ENCODE measurements at regions not wholly inside any gene's neighbourhood (a gene's known extent, or its start where the extent isn't known, plus 50 kb on each side); places are given as distances from the start of the nearest gene placed in this dataset.

DNA sequence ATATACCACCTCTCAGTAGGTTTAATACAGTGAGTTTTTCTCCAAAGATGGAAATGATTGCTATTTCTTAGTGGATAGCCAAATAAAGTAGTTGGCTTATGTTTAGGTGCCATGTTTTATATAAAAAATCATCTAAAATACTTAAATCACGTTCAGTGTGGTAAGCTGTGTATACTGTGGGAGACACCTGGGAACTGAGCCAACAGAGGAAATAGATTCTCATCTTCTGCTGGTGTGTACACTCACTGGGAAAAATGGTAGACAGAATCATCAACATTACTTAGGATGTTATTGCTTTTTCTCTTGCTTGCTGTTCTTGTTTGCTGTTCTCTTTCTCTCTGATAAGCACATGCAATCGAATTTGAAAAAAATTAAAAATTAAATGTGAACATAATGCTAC lies 112.6 kb upstream of the MB21D2 start:
- no peak for TF ChIP-seq TAF1 (IDR thresholded peaks at IDR 0.05; ENCODE audit: low read depth, low read length)
- H3K14ac ChIP-seq (ENCODE audit: insufficient read length) = no peak overlapping the region

More for the DNA sequence above, 112.6 kb upstream of the MB21D2 start:
- Histone ChIP-seq H3K18ac (ENCODE audit: extremely low read depth, low read length) (no peak overlapping the region), H4K8ac (ENCODE audit: extremely low read depth, insufficient read depth, low read length) (no peak overlapping the region), H3K9ac (replicated peaks in 1 of 4; ENCODE audit: extremely low read depth in 1 of 4, low read depth in 3 of 4, low read length in 3 of 4) (no peak overlapping the region), H3K27me3 (replicated peaks in 1 of 4; ENCODE audit: control insufficient read depth in 3 of 4, extremely low read depth in 1 of 4, insufficient read depth in 3 of 4, low read length in 3 of 4) (no peaks in the 10 kb centered on the region), H3K56ac (replicated peaks; ENCODE audit: insufficient read length, low read depth, low read length) (no peak overlapping the region), H2AFZ (ENCODE audit: low read length) (no peak overlapping the region), H3K23ac (ENCODE audit: insufficient read length) (no peak overlapping the region), H2BK12ac (ENCODE audit: low read depth, low read length) (no peak overlapping the region), H3K36me3 (ENCODE audit: control insufficient read depth in 2 of 4, insufficient read depth in 4 of 4, low read length in 3 of 4) (no peaks in the 10 kb centered on the region), H4K5ac (ENCODE audit: insufficient read length, low read depth, low read length) (no peak overlapping the region), H3K4me3 (ENCODE audit: extremely low read depth in 1 of 4, insufficient read depth in 2 of 4, low read depth in 3 of 4, low read length in 4 of 4) (no peak overlapping the region), H2BK120ac (replicated peaks; ENCODE audit: low read depth, low read length) (no peak overlapping the region), H2BK20ac (ENCODE audit: low read length) (no peak overlapping the region), H2BK15ac (ENCODE audit: low read length) (no peak overlapping the region), H2BK5ac (ENCODE audit: low read depth, low read length) (no peak overlapping the region), H3K27ac (ENCODE audit: low read depth, low read length) (no peak overlapping the region), H3K79me1 (ENCODE audit: low read depth, low read length) (no peaks in the 10 kb centered on the region), H4K91ac (replicated peaks; ENCODE audit: insufficient read length, low read length) (no peak overlapping the region), H3K4me2 (ENCODE audit: insufficient read depth in 1 of 2, low read depth in 2 of 2, low read length in 2 of 2) (no peak overlapping the region), H4K20me1 (replicated peaks in 1 of 2; ENCODE audit: control insufficient read depth in 1 of 2, insufficient read depth in 2 of 2, low read length in 2 of 2) (no peaks in the 10 kb centered on the region), H3K9me3 (ENCODE audit: insufficient read depth in 2 of 2, low read depth in 1 of 2, low read length in 1 of 2) (no peaks in the 10 kb centered on the region), H2AK5ac (ENCODE audit: low read depth, low read length) (no peak overlapping the region), H3K23me2 (ENCODE audit: low read depth, low read length) (no peaks in the 10 kb centered on the region), H3K4me1 (replicated peaks in 1 of 4; ENCODE audit: control insufficient read depth in 3 of 4, insufficient read depth in 4 of 4, low read length in 3 of 4) (peaks cover 0 to 6% (median 0%) of the 10 kb centered on the region in 4 experiments; a peak in 2 of 7 replicates), H3K4ac (replicated peaks; ENCODE audit: insufficient read length, low read depth, low read length) (no peak overlapping the region), H3K79me2 (ENCODE audit: control insufficient read depth in 1 of 2, insufficient read depth in 2 of 2, low read length in 2 of 2) (no peaks in the 10 kb centered on the region)
- ChIA-PET CTCF (ENCODE audit: partially characterized antibody) (interaction anchor here (1.0 to 4.2 kb wide), 3 partner anchors 11 to 214 kb away, joined by 4 to 18 read pairs (median 4); no protein-coding TSS in a partner anchor), POLR2A (ENCODE audit: partially characterized antibody) (no interaction called here)
- WGBS, 2 experiments (ENCODE audit: extremely low coverage in 1 of 2, insufficient coverage in 1 of 2, insufficient read length in 1 of 2, insufficient replicate concordance in 2 of 2, low coverage in 1 of 2, low lambda C conversion rate in 2 of 2, missing lambda C conversion rate in 1 of 2) = 85% methylated on average over 2 of the region's 2 CpGs; no CpG with 5 or more reads in 1 of the 2 experiments
- FAIRE-seq = no peak
- DNase-seq (ENCODE audit: low read depth in 1 of 2, low spot score in 2 of 2) = no peak
